ENCODE measurements at regions not wholly inside any gene's neighbourhood (a gene's known extent, or its start where the extent isn't known, plus 50 kb on each side); places are given as distances from the start of the nearest gene placed in this dataset.

GRCh38 chrX:69323786-69324720 is 158.8 kb upstream of the PJA1 start:
- no peak overlapping the region for H3K4me3 ChIP-seq (ENCODE audit: low read depth, low read length)
- no peak for TF ChIP-seq CTCF (IDR thresholded peaks at IDR 0.05; ENCODE audit: low read depth, low read length)

GRCh38 chrX:69321789-69322188 is 156.5 kb upstream of the PJA1 start:
- no peak for TF ChIP-seq CTCF (IDR thresholded peaks at IDR 0.05; ENCODE audit: low read depth, low read length)
- H3K4me3 ChIP-seq (ENCODE audit: low read depth, low read length), result no peak overlapping the region

GRCh38 chrX:69321006-69321655 is 155.9 kb upstream of the PJA1 start:
- TF ChIP-seq CTCF (IDR thresholded peaks at IDR 0.05; ENCODE audit: low read depth, low read length), result no peak

GRCh38 chrX:69320116-69320515 is 154.9 kb upstream of the PJA1 start:
- H3K4me3 ChIP-seq (ENCODE audit: low read depth, low read length), result no peak overlapping the region
- no peak for TF ChIP-seq CTCF (IDR thresholded peaks at IDR 0.05; ENCODE audit: low read depth, low read length)

More at GRCh38 chrX:69321006-69321655, 155.9 kb upstream of the PJA1 start:
- no peak overlapping the region for H3K4me3 ChIP-seq (ENCODE audit: low read depth, low read length)

GRCh38 chrX:69319376-69319775 is 154.1 kb upstream of the PJA1 start:
- no peak overlapping the region for H3K4me3 ChIP-seq (ENCODE audit: low read depth, low read length)
- no peak for TF ChIP-seq CTCF (IDR thresholded peaks at IDR 0.05; ENCODE audit: low read depth, low read length)

- TF ChIP-seq CTCF (IDR thresholded peaks at IDR 0.05; ENCODE audit: low read depth, low read length), result no peak
- no peak overlapping the region for H3K4me3 ChIP-seq (ENCODE audit: low read depth, low read length)
Observed at GRCh38 chrX:69318651-69319340, 153.5 kb upstream of the PJA1 start.
